ENCODE measurements at regions not wholly inside any gene's neighbourhood (a gene's known extent, or its start where the extent isn't known, plus 50 kb on each side); places are given as distances from the start of the nearest gene placed in this dataset.

DNA sequence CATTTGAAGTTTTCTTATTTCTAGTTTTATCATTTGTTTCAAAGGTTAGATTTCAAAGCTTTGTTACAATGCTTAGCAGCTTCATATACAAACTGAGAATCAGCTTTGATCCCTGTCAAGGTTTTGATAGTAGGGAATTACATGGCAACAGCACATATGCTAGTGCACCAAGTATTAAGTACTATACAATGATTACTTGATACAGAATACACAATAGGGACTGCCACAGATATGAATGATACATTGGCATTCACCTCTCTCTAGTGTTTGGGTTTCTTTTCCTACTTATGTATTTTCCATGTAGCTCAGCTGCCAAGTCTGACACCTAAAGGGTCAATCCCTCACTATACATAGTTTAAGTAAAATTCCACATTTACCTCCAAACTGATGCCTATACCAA, 344.0 kb downstream of the FAT4 start:
- TF ChIP-seq CTCF (IDR thresholded peaks at IDR 0.05), result no peak
- no peak for TF ChIP-seq POLR2A (IDR thresholded peaks at IDR 0.05)
- TF ChIP-seq EP300 (IDR thresholded peaks at IDR 0.05), result no peak
- no peak for TF ChIP-seq POLR2AphosphoS5 (IDR thresholded peaks at IDR 0.05)
- Histone ChIP-seq H3K4me3 (no peak overlapping the region), H3K9me3 (no peaks in the 10 kb centered on the region), H3K27me3 (no peaks in the 10 kb centered on the region), H3K4me1 (no peaks in the 10 kb centered on the region), H3K36me3 (no peaks in the 10 kb centered on the region), H3K27ac (no peak overlapping the region)
- no peak for ATAC-seq

GRCh38 chr4:125663896-125664767, 349.4 kb downstream of the FAT4 start:
- Histone ChIP-seq H3K36me3 (no peaks in the 10 kb centered on the region), H3K4me1 (no peaks in the 10 kb centered on the region), H3K4me3 (no peak overlapping the region), H3K27me3 (no peaks in the 10 kb centered on the region), H3K27ac (no peak overlapping the region), H3K9me3 (peaks cover 0 to 6% (median 0%) of the 10 kb centered on the region in 3 donors)
- WGBS, 2 donors (ENCODE audit: low coverage in 1 of 2), result 62 to 92% methylated on average over 2 to 5 of the region's 7 CpGs
- no peak for ATAC-seq
- TF ChIP-seq POLR2AphosphoS5 (IDR thresholded peaks at IDR 0.05) (no peak), POLR2A (IDR thresholded peaks at IDR 0.05) (no peak), EP300 (IDR thresholded peaks at IDR 0.05) (no peak), CTCF (IDR thresholded peaks at IDR 0.05) (no peak)

GRCh38 chr4:125666635-125667034, 351.9 kb downstream of the FAT4 start:
- TF ChIP-seq CTCF (IDR thresholded peaks at IDR 0.05), result no peak
- no peak for TF ChIP-seq POLR2A (IDR thresholded peaks at IDR 0.05)
- no peak for TF ChIP-seq EP300 (IDR thresholded peaks at IDR 0.05)
- no peak for TF ChIP-seq POLR2AphosphoS5 (IDR thresholded peaks at IDR 0.05)
- Histone ChIP-seq H3K4me1 (no peaks in the 10 kb centered on the region), H3K4me3 (no peak overlapping the region), H3K27me3 (no peaks in the 10 kb centered on the region), H3K27ac (no peak overlapping the region), H3K9me3 (peaks cover 0 to 6% (median 0%) of the 10 kb centered on the region in 3 donors), H3K36me3 (no peaks in the 10 kb centered on the region)
- no peak for ATAC-seq
- WGBS, 2 donors (ENCODE audit: low coverage in 1 of 2), result 94 to 100% methylated on average over 1 of the region's 1 CpG

DNA sequence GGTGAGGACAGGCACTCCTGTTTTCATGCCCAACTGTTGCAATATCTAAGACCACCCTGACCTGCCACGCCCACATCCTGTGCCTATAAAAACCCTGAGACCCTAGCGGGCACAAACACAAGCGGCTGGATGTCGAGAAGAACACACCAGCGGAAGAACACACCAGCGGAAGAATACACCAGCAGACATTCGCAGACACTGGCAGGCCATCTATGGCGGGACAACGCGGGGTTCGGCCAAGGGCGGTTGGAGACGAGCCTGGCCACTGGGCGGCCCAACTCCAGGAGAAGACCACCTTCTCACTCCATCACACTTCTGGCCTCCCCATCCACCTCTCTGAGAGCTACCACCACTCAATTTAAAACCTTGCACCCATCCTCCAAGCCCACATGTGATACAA, 361.4 kb downstream of the FAT4 start:
- Histone ChIP-seq H3K27ac (no peak overlapping the region), H3K36me3 (no peaks in the 10 kb centered on the region), H3K4me3 (no peak overlapping the region), H3K4me1 (no peaks in the 10 kb centered on the region), H3K27me3 (no peaks in the 10 kb centered on the region), H3K9me3 (no peaks in the 10 kb centered on the region)
- WGBS, 2 donors (ENCODE audit: low coverage in 1 of 2), result 97 to 100% methylated on average over 1 to 6 of the region's 14 CpGs
- ATAC-seq, result no peak
- TF ChIP-seq CTCF (IDR thresholded peaks at IDR 0.05) (no peak), POLR2AphosphoS5 (IDR thresholded peaks at IDR 0.05) (no peak), POLR2A (IDR thresholded peaks at IDR 0.05) (no peak), EP300 (IDR thresholded peaks at IDR 0.05) (no peak)

DNA sequence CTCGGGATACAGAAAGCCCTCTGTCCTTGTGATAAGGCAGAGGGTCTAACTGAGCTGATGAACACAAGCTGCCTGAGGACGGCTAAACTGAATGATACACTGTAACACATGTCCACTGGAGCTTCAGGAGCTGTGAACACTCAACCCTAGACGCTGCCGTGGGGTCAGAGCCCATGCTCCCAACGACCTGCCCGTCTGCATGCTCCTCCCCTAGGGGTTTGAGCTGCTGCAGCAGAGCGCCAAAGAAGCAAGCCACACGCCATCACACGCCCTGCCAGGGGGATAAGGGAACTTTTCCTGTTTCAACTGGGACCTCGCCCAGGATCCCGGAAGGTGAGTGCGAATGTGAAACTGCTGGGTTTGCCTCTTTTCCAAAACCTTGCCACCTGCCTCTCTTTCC, 361.8 kb downstream of the FAT4 start:
- no peak overlapping the region for H3K4me3 ChIP-seq
- 90 to 100% methylated on average over 2 of the region's 12 CpGs for WGBS, 2 donors (ENCODE audit: low coverage in 1 of 2)
- ATAC-seq, result no peak
- no peaks in the 10 kb centered on the region for H3K4me1 ChIP-seq
- H3K27me3 ChIP-seq, result no peaks in the 10 kb centered on the region
- H3K27ac ChIP-seq, result no peak overlapping the region
- TF ChIP-seq CTCF (IDR thresholded peaks at IDR 0.05) (no peak), EP300 (IDR thresholded peaks at IDR 0.05) (no peak), POLR2A (IDR thresholded peaks at IDR 0.05) (no peak), POLR2AphosphoS5 (IDR thresholded peaks at IDR 0.05) (no peak)
- H3K36me3 ChIP-seq, result no peaks in the 10 kb centered on the region
- no peaks in the 10 kb centered on the region for H3K9me3 ChIP-seq
